HG02623 (cell line): ENCODE measurements at regions not wholly inside any gene's neighbourhood (a gene's known extent, or its start where the extent isn't known, plus 50 kb on each side); places are given as distances from the start of the nearest gene placed in this dataset.
"Not testable (repeated sequence)": the region's sequence is repeated elsewhere in the genome, so short reads cannot be mapped to it uniquely, and the experiment has no call there.

Source experiments
- ATAC-seq: cut with Tn5 transposase; IDR thresholded peaks from one replicate; pipeline ENCODE4 v1.9.1; 2021; ENCODE audit warnings: moderate library complexity; ENCODE audit not compliant: unreplicated experiment

DNA sequence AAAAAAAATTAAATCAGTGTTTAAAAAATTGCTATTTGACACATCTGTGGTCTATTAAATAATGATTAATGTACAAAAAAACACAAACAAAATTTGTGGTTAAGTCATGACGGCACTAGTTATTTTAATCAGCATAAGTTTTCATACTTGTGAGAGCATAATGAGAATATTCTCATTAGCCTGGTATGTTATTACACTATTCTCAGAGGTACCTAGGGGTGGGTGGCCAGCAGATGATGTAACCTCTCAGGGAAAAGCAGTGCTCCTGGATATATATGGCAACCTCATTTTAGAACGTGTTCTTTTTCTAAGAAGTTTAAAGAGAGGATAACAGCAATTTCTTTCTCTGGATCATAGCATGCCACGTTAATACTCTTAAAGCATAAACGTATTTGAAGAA, 109.2 kb downstream of the GJA1 start:
- no peak for ATAC-seq

DNA sequence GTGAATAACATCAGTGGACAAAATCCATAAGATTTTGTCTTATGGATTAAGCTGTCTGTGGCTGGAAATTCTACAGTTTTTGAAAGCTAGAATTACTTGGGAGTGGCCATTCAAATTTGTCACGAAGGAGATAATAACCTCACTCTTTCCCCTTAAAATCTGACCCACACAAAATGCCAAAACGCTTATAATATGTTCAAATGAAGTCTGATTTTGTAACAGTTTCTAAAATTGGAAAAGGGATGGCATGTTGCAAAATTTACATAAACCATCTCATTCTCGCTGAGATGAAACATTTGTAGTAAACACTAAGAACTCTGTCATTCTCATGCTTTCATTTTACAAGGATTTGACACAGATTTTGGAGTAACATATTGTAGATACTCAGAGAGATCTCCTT, 112.7 kb downstream of the GJA1 start:
- no peak for ATAC-seq

DNA sequence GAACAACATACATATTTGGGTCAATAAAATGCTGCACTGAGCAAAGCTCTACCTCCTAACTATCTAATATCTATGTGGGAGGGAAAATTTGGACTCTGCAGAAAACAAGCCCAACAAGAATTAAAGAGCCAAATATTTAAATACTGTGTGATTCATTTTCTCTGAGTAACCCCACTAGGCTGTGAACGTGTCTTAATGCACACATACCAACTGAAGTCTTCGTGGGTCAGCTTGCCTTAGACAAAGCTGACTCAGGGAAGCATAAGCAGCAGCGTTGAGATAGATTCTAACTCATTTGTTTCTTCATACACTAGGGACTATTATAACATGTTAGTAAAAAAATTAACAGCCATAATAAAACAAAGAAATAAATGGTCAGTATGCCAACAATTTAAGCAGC, 114.3 kb downstream of the GJA1 start:
- no peak for ATAC-seq

DNA sequence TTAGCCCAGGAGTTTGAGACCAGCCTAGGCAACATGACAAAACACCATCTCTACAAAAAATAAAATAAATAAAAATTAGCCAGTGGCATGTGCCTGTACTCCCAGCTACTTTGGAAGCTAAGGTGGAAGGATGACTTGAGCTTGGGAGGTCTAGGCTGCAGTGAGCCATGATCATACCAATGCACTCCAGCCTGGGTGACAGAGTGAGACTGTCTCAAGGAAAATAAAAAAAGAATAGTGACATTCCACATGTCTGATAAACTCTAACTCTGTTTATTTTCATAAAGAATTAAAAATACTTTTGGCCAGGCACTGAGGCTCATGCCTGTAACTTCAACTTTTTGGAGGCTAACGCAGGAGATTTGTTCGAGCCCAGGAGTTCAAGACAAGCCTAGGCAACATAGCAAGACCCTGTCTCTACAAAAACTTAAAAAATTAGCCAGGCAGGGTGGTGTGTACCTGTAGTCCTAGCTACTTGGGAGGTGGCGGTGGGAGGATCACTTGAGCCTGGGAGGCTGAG, 115.1 kb downstream of the GJA1 start:
- ATAC-seq, result no peak

DNA sequence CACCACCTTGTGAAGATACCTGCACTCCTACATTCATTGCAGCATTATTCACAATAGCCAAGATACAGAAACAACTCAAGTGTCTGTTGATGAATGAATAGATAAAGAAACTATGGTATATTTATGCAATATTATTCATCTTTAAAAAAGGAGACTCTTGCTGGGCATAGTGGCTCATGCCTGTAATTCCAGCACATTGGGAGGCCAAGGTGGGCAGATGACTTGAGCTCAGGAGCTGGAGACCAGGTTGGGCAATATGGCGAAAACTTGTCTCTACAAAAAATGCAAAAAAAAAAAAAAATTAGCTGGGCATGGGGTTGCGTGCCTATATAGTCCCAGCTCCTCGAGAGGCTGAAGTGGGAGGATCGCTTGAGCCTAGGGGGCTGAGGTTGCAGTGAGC, 119.8 kb downstream of the GJA1 start:
- ATAC-seq, result no peak

DNA sequence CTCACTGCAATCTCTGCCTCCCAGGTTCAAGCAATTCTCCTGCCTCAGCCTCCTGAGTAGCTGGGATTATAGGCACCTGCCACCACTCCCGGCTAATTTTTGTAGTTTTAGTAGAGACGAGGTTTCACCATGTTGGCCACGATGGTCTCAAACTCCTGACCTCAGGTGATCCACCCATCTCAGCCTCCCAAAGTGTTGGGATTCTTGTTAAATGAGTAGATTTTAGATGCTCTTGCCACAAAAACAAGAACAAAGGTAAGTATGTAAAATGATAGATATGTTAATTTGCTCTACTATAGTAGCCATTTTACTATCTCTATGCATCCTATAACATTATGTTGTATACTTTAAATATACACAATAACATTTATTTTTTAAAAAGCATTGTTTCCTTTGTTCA, 120.7 kb downstream of the GJA1 start:
- ATAC-seq, result not testable (repeated sequence)

DNA sequence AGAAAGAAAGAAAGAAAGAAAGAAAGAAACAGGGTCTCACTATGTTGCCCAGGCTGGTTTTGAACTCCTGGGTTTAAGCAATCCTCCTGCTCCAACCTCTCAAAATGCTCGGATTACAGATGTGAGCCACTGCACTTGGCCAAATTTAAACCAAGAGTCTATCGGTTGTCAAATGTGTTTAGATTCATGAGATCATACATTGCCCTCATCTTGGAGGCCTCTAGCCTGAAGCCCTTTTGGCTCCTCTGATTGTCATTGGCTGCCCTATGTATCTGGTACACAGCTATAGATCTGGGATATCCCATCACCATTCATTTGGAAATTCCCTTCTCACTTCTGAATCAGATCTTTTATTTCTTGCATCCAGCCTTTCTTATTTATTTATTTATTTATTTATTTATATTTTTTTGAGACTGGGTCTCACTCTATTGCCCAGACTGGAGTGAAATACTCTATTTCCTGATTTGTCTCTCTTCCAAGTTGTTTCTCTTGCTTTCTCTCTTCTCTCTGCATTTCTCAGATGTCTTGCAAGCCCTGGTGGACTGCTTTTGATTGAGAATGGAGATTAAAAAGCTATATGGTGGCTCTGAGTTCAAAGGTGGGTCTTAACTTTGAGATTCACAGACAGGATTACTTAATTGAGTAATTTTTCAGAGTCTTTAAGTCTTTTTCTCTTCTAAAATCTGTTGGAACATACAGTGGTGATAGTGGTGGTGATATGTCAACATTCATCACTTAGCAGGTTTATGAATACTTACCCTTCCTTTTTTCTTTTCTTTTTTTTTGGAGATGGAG, 121.9 kb downstream of the GJA1 start:
- ATAC-seq, result no peak

DNA sequence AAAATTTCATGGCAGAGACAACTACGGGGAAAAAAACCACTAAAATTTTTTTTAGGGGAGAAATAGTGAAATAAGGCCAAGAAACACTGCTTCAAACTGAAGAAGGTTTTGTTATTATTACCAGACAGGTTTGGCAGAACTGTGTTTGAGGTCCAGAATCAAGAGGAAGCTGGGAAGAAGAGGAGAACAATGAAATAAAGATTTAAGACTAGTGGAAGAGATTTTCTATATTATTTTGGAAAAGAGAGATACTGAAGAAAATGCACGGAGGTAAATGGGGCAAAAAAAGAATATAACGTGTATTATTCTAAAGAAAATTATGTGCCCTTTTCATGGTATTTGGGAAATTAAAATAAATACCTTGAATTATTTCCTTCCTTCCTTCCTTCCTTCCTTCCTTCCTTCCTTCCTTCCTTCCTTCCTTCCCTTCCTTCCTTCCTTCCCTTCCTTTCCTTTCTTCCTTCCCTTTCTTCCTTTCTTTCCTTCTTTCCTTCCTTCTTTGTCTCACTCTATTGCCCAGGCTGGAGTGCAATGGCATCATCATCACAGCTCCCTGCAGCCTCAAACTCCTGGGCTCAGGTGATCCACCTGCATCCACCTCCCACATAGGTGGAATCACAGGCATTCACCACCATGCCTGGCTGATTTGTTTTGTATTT, 124.3 kb downstream of the GJA1 start:
- ATAC-seq, result no peak

DNA sequence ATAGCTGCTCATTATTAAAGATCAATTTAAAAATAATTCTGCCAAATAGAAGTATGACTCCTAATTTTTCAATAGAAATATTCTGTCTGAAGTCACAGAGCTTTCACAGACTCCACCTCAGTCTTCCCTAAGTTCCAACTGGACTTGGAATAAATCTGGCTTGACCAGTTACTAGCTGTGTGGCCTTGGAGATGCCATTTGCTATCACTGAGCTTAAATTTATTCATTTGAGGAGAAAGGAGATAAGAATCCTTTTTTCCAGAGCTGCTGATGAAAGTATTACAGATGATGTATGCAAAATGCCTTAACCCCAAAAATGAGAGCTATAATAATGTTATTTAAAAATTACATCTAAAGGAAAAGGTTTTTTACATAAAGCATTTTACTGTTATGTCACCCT, 125.0 kb downstream of the GJA1 start:
- ATAC-seq, result no peak

DNA sequence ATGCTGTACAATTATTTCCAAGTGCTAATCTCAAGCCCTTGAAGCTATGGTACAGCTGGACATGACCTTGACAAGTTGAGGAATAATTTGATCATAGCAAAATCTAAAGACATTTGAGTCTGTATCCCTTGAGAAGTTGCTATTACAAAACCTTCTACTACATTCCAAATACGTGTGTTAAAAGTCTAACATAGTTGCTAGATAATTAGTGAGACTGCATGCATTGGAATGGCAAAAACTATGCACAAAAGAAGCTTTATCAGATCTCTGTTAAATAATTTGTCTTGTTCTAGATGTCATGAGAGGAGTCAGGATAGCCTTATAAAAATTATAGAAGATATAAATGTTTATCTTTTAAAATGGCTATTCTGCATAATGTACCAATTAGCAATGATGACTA, 127.8 kb downstream of the GJA1 start:
- ATAC-seq, result no peak

DNA sequence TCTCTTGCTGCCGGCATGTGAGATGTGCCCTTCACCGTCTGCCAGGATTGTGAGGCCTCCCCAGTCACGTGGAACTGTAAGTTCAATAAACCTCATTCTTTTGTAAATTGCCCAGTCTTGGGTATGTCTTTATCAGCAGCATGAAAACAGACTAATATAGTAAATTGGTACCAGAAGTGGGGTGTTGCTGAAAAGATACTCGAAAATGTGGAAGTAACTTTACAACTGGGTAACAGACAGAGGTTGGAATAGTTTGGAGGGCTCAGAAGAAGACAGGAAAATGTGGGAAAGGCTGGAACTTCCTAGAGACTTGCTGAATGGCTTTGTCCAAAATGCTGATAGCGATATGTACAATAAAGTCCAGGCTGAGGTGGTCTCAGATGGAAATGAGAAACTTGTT, 129.1 kb downstream of the GJA1 start:
- not testable (repeated sequence) for ATAC-seq

DNA sequence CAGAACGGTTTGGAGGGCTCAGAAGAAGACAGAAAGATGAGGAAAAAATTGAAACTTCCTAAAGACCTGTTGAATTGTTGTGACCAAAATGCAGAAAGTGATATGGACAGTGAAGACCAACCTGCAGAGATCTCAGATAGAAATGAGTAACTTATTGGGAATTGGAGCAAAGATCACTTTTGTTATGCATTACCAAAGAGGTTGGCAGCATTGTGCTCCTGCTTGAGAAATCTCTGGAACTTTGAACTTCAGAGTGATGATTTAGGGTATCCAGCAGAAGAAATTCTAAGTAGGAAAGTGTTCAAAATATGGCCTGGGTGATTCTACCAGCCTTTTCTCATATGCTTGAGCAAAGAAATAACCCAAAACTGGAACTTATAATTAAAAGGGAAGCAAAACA, 136.0 kb downstream of the GJA1 start:
- ATAC-seq, result no peak

DNA sequence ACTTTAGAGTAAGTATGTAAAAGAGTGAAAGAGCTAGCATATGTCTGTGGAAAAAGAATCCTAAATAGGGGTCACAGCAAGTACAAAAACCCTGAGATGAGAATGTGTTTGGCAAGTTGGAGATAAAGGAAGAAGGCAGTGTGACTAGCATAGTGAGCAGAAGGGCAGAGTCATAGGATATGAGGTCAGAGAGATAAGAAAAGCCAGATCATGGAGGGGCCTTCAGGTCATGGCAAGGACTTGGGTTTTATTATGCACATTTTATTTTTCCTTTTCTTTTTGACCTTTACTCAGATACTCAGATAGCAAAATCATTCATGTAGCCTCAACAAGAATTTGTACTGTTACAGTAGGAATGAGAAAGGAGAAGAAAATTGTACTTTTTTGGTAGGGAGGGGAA, 138.0 kb downstream of the GJA1 start:
- no peak for ATAC-seq

DNA sequence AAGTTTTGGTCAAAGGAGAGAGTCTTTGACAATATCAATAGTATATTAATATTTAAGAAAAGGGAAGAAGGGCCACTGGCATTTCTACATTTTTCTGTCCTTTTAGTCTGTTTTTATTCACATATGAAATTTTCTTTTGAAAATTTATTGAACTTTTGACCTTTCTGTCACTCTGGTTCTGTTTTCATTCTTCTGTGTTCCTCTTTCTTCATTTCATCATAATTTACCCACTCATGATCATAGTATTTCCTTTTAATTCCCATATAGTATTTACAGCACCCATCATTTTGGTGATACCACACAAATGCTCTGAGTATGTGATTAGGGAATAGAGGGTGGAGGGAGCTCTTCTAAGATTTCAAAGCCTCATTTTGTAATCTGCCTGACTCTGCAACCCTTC, 142.8 kb downstream of the GJA1 start:
- ATAC-seq, result no peak

DNA sequence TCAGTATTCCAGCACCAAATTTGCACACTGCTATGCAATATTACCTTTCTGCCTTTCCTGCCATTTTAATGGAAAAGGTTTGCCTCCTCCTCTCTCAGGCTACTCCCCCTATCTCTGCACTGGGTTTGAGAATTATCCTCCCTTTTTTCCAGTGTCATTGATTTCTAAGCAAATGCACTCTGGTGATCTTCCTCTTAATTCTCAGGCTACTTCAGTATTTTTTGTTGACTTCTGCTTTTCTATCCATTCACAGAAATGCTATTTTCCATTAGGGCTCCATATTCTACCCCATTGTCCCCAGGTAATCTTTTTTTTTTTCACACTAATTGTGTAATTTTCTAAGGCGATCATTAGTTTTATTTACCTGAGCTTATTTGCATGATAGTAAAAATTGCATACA, 144.0 kb downstream of the GJA1 start:
- ATAC-seq, result no peak

DNA sequence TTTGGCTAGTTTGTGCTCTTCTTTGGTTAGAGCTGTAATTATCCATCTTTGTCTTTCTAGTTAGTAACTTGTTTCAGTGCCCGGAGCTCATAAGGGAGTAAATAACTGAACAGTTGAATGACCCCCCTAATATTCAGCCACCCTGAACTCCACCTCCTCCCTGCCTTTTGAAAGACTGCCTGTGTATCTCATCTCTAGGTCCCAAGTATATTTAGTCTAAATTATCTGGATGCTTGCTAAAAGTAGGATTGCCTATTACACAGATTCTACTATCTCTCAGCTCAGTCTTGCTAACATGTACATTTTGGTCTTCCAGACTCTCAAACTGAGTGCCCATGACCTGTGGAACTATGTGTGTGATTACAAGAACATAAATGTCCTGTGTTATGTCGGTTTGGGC, 145.9 kb downstream of the GJA1 start:
- no peak for ATAC-seq

DNA sequence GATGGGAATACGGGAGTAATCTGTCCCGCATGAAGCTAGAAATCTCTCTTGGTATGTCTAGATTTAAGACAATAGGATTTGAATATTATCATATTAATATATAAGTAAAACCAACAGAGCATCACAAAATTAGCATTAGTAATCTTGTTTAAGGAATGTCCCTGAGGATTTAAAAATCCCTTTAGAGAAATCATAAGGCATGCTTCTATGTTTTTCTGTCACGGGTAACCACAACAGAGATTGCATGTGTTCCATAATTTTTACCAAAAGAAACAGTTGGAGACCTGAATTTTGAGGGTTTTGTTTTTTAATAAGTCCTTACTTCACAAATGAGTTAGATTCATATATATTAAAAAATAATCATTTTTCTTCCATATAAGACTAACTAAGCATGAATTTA, 146.8 kb downstream of the GJA1 start:
- no peak for ATAC-seq

DNA sequence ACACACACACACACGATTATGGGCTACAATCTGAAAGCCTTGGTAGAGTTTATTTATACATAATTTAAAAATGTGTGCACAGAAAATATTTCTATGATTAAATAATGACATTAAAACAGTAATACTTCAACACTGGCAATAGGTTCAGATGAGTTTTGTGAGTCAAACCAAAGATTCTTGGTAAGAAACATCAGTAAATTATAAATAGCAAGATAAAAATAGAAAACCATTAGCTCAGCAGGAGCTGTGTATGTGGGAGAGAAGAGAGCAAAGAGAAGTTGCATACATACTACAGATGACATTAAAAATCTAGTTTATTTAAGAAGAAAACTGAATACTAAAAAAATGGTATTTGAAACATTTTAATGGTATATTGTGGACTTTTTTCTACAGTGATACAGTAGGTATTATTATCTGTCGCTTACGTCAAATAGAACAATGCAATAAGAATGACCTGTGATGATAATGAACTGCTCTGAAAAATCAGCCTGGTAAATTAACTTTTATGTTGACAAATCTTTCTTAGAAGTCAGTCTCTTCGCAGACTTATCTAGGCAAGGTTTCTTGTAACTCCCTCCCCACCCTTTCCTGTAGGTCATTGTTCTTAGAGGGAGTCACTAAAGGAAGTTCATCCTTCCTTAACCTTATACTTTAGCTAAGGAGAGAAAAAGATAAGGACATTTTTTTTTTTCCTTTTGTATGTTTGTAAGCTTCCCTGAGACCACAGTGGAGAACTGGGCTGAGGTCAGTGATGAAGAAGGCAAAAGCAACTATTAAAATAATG, 149.3 kb downstream of the GJA1 start:
- ATAC-seq, result no peak

DNA sequence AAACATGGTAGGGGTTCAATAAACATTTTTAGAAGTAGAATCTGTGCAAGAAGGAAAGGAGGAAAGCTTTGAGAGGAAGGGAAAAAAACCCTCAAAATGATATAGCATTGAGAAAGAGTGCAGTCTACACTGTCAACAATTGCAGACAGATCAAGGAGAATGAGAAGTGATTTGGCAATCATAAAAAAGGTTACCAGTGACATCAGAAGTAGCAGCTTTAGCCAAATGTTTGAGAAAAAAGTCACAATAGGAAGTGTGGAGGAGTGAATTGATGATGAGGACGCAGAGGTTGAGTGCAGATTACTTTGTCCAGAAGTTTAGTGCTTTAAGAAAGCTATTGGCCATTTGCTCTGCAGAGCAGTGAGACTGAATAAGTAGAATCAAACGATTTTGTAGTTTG, 155.0 kb downstream of the GJA1 start:
- no peak for ATAC-seq

DNA sequence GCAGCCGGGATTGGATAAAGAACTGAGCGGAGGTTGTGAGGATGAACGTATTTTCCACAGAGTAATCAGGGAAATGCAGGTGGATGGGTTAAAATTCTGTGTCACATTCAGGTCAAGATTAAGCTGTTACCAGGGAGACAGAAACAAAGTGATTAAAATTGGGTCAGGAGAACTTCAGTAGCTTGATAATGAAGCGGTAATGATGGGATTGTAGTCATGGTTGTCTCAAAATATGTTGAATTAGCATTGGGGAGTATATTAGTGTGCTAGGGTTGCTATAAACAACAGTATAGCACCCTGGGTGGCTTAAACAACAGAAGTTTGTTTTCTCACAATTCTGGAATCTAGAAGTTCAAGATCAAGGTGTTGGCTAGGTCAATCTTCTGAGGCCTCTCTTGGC, 155.5 kb downstream of the GJA1 start:
- ATAC-seq, result no peak

DNA sequence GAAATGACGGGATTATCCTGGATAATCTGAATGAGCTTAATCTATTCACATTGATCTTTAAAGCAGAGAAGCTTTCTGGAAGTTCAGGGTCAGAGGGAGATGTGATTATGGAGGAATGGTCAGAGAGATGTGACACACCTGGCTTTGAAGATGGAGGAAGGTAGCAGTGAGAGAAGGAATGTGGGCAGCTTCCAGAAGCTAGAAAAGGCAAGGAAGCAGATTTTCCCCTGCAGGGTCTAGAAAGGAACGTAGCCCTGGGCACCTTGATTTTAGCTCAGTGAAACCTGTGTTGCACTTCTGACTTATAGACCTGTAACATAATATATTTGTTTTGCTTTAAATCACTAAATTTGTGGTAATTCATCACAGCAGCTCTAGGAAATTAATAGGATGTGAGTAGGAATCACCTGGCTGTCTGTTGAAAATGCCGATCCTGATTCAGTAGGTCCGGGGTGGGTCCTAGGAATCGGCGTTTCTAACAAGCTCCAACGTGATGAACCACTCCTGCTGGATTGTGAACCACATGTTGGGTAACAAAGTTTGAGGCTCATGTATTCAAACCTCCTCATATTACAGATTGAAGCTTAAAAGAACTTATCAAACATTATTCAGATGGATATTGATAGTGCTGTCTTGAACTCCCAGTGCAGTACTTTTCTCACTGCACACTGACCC, 157.0 kb downstream of the GJA1 start:
- ATAC-seq, result no peak
